ENCODE measurements at regions not wholly inside any gene's neighbourhood (a gene's known extent, or its start where the extent isn't known, plus 50 kb on each side); places are given as distances from the start of the nearest gene placed in this dataset.
"Not testable (repeated sequence)": the region's sequence is repeated elsewhere in the genome, so short reads cannot be mapped to it uniquely, and the experiment has no call there.

DNA sequence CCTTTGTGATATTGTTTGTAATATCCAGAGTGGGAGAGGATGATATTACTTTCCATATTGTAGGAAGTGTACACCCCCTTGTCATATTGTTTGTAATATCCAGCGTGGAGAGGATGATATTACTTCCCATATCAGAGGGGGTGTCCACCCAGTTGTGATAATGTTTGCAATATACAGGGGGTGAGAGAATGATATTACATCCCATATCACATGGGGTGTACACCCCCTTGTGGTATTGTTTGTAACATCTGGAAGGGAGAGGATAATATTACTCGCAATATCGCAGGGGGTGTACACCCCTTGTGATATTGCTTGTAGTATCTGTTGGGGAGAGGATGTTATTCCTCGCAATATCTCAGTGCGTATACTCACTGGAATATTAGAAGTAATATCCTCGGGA, 61.5 kb downstream of the PRSS23 start:
- no peak for ATAC-seq

DNA sequence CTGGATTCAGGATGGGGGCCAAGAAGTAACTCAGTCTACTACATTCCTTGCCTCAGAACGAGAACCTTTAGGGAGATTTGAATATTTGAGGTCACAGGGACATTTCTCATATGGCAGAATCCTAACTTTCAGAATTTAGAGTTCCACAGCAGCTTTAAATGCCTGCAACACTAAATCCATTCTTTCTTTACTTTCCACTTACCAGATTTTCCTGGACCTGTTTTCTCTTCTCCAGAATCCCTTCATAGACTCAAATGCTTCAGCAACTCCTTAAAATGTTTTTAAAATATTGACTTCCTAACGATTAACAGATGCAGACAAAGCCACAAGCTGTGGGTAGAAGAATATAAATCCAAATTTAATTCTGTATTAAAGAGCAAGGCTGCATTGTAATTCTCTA, 63.1 kb downstream of the PRSS23 start:
- no peak for ATAC-seq

DNA sequence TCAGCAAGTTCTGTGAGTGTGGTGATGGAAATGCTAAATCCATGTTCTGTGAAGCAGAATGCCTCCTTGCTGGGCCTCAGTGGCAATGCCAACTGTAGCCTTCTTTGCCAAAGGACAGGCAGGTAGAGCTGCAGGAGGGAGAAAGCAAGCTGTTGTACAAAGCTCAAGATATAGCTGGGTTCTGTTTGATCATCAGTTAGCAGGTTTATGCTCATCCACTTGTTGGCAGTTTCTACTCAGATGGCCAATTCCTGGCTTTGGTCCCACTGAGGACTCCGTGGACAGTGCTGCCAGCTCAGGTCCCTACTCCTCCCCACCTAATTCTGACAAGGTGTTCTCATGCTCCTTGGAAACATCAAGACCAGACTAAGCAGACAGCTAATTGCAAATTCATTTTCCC, 65.1 kb downstream of the PRSS23 start:
- no peak for ATAC-seq

DNA sequence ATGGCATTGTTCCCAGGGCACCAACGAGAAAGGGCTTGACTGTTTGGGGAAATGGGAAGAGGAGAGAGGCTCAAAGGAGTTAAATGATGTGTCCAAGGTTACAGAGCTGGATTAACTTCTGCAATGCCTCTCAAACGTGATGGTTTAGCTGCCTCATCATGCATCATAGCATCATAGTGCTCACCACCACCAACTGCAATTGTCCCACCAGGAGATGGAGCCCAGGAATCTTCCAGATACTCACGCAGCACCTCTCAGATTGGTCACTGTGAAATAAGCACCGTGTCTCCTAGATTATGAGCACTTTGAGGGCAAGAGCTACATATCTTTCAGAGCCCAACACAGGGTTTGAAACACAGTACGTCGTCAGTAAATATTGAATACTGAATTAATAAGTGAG, 69.2 kb downstream of the PRSS23 start:
- ATAC-seq = no peak

DNA sequence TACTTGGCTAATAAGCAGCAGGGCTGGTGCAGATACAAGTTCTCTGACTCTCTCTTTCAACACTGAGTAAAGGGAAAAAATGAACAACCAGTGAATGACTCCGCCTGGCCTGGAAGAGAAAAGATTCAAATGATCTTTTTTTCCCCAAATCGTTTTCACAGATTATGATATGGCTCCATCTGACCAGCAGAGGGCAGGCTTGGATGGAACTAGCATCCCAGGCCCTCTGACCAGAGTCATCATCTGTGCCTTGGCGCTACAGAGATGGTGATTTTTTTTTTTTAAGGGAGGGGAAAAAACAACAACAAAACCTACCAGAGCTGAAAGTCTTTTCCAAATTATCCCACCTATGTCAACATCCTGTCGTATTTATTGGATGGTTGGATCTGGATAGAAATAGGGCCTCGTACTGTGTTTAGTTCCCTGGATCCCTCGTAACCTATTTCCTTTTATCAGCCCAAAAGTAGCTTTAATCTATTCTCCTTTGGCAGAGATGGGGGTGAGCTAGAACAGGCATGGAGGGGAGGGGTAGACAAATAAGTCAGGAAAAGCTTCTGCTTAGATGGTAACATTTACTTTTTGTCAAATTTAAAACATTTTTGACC, 69.7 kb downstream of the PRSS23 start:
- peak; percentile 70 for ATAC-seq

DNA sequence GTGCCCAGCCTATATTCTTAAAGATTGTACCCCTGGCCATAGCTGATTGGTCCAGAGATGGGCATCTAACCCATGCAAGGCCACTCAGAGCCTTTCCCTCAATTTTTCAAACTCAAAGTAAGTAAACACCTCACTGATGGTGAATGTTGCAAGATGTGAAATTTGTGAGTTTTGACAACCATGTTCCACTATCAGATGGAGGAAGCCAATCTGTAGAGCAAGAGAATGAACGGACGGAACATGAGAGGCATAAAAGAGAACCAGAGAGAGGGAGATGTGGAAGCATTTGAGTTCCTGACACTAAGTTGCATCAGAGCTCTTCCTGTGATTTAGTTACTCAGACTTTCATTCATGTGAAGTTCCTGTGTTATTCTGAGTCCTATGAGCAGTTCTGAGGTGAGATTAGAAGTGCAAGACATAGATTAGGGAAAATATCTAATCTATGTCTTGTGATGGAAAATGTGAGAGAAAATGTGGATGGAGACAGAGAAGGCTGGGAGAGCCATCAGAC, 73.3 kb downstream of the PRSS23 start:
- ATAC-seq = no peak

DNA sequence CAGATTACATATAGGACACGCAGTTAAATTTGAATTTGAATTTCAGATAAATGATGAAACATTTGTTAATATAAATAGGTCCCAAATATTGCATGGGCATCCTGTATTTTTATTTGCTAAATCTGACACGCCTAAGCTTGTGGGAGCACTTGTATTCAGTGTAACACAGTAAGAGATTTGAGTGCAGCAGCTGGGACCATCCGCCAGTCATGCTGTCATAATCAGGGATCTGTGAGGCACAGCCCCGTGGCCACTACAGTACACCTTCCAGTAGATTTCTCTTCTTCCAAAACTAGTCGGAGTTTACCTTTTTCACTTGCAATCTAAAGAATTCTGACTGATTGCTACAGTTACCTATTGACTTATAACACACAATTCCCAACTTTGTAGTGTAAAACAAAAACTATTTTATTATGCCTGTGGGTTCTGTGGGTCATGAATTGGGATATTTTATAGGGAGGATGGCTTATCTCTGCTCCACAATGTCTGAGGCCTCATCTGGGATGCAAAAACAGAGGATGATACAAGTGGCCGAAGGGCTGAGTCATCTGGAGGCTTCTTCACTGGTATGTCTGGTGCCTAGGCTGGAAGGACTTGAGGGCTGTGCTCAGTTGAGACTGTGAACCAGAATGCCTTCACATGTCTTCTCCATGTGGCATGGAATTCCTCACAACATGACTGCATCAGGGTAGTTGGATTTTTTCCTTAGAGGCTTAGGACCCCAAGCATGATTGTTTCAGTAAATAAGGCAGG, 74.1 kb downstream of the PRSS23 start:
- ATAC-seq = no peak

DNA sequence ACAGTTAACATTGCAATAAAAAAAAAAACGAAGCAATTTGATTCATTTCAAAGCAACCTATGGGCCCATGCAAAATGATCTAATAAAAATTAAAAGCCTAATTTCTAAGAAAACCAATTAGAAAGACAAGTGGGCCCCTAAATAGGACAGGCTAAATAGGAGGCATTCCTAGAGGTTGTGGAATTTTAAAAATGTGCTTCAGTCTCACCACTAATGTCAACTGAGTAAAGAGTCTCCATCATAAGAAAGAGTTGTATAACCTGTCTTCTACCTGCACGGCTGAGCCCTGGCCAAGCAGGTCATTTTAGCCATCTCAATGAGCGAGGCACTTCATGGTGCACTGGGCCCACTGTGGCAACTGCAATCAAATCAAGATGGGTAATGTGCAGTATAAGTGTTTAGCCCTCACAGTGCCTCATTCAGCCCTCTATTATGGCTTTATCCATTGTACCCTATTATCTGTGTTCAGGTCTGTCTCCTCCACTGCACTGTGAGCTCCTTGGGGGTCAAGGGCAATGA, 76.4 kb downstream of the PRSS23 start:
- no peak for ATAC-seq

DNA sequence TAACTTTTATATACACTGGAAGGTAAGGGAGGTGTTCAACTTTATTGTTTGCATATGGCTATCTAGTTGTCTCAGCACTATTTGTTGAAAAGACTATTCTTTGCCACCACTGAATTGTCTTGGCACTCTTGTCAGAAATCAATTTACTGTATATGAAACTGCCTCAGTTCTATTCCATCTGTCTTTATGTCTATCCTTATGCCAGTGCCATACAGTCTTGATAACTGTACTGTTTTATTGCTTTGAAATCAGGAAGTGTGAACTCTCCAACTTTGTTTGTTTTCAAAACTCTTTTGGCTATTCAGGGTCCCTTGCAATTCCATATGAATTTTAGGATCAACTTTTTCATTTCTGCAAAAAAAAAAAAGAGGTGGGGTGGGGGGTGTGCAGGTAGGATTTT, 77.2 kb downstream of the PRSS23 start:
- no peak for ATAC-seq

DNA sequence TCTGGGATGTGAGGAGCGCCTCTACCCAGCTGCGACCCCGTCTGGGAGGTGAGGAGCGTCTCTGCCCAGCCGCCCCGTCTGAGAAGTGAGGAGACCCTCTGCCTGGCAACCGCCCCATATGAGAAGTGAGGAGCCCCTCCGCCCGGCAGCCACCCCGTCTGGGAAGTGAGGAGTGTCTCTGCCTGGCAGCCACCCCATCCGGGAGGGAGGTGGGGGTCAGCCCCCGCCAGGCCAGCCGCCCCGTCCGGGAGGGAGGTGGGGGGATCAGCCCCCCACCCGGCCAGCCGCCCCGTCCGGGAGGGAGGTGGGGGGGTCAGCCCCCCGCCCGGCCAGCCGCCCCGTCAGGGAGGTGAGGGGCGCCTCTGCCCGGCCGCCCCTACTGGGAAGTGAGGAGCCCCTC, 76.0 kb downstream of the FZD4 start:
- ATAC-seq = not testable (repeated sequence)

DNA sequence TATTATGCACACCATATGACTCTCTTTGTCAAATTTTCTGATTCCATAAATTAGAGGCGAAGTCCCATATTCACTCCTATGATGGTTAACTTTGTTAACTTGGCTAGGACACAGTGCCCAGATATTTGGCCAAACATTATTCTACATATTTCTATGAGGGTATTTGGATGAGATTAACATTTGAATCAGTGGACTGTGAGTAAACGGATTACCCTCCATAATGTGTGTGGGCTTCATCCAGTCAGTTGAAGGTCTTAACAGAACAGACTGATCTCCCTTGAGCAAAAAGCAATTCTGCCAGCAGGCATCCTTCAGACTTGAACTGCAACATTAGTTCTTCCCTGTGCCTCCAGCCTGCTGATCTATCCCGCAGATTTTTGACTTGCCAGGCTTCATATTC, 69.9 kb downstream of the FZD4 start:
- ATAC-seq = no peak

DNA sequence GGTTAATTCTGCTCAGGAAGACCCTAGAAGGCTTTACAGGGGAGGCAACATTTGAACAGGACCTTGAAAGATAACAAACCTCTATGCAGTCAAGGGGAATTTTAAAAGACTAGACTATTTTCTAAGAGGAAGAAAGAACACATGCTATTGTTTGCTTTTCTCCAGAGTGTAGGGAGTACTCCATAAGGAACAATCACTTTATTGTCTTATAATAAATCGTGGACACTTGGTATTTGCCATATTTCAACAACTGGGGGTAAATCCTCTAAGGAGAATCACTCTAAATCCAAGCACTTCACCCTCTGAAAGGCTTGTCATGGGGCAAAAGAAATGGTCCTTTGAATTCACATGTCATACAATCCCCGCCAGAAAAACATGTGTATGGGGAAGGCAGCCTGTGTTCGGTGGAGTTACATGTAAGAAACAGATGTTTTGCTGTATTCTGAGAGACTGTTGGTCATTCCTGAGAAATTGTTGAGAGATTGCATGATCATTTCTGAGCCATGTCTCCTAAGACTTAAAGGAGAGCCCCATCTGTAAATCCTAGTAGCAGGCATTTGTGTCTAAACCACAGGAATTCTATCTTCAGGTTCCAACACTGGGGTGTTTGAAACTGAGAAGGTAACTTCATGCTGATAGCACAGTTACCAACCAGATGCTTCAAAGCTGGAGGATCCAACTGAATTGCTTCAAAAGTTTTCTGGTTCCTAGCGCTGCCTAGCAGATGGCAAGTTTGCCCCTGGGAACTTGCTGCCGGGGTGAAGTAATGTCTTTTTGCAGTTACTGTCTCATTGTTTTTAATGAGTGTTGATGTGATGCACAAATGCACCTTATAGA, 66.8 kb downstream of the FZD4 start:
- no peak for ATAC-seq

DNA sequence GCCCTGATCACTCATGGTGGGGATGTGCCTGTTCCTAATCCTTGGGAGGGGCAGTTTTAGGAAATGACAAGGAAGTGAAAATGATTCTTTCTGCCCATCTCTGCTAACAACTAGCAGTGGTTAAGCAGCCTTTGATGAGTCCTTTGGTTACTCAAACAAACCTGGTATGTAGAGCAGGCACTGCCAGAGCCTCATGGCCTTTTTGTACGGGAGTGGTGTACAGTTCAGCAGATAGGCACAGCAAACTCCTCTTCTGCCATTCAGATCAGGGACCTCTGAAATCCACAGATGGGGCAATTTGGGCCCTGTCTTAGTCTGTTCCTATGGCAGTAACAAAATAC, 66.2 kb downstream of the FZD4 start:
- peak; percentile 66 for ATAC-seq

DNA sequence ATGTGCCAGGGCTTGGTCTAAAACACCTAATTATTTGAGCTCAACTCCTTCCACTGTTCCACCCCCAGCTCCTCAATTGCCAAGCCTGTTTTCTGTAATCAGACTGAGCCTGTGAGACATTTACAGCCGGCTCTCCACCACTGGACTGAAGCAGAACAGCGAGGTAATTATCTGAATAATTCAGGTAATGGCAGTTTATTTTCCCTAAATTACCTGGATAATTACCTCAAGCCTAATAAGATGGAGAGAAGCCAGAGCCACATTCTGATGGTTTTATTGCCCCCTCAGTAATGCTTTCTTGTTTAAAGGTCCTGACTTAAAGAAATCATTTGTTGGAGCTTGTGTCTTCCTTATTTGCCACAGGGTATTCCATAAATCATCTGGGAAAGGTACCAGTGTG, 64.2 kb downstream of the FZD4 start:
- ATAC-seq = no peak

DNA sequence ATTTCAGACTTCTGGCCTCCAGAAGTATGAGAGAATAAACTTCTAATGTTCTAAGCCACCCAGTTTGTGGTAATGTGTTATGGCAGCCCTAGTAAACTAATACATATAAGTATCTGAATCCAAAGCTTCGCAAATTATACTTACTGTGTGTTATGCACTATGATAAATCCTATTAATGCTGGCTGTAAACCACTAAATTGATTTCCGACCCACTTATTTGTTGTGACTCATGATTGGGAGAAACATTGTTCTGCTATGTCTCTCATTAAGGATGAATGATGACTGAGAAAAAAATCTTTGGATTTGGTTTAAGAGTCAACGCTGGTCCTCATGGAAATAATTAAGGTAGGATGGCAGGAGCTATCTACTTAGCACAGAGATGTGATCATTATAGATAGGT, 62.0 kb downstream of the FZD4 start:
- no peak for ATAC-seq

Data from esophagus mucosa (tissue), 1 donor.